HG02798 (cell line): ENCODE measurements at regions not wholly inside any gene's neighbourhood (a gene's known extent, or its start where the extent isn't known, plus 50 kb on each side); places are given as distances from the start of the nearest gene placed in this dataset.
"Not testable (repeated sequence)": the region's sequence is repeated elsewhere in the genome, so short reads cannot be mapped to it uniquely, and the experiment has no call there.

ENCODE experiments used
- ATAC-seq: cut with Tn5 transposase; IDR thresholded peaks from one replicate; pipeline ENCODE4 v1.9.1; 2021; ENCODE audit warnings: mild to moderate bottlenecking; ENCODE audit not compliant: unreplicated experiment, poor library complexity

DNA sequence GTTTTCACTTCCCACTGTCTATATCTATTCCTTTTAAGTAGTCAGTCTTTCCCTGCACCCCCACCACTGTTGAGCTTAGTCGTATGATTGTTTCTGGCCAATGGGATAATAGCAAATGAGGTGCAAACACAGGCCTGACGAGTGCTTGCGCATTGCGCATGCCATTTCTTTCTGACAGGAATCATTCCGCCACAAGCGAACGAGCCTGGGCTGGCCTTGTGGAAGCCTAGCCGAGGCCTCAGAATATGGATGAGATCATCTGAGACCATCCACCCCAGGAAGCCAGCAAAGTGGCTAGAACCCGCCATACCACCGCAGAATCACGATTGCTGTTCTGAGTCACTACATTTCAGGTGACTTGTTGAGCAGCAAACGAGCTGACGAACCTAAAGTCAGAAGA, 52.2 kb upstream of the PRL start:
- no peak for ATAC-seq

DNA sequence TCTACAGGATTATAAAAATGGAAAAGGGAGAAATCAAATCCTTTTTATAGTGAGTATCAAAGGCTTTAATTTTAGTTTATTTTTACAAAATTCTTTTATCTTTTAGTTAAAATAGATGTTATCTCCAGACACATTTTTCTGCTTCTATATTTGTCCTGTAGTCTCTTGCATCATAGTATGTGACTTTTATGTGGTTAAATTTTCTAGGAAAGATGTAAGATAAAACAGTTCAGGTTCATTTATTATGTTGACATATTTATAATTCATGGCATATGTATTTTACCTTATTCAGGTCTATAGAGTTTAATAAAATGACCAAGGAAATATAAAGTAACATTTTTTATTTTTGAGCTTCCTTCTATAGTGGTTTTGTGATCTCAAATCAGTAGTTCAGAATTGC, 52.7 kb upstream of the PRL start:
- no peak for ATAC-seq

GRCh38 chr6:22350109-22350508, 53.3 kb upstream of the PRL start:
- ATAC-seq: no peak

GRCh38 chr6:22353101-22353500, 56.3 kb upstream of the PRL start:
- ATAC-seq: no peak

GRCh38 chr6:22356362-22356940, 59.6 kb upstream of the PRL start:
- no peak for ATAC-seq

- ATAC-seq: no peak
Observed at GRCh38 chr6:22357724-22358189, 60.9 kb upstream of the PRL start.

GRCh38 chr6:22361576-22361975, 64.7 kb upstream of the PRL start:
- no peak for ATAC-seq

DNA sequence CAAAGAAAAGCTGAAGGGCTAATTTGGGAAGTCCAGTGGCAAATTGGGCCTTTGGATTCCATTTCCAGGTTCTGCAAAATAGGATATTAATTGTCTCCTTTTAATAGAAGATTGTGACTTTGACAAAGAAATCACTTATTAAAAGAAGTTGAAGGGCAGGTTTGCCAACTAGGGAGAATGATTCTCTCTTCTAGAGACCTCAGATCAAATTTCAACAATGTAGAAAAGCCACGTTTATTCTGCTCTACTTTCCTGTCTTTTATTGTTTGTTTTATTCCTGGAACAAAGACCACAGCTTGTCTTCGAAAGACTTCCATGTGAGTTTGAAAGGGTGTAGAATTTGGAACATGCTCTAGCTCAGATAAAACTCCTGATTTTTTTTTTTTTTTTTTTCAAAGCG, 65.5 kb upstream of the PRL start:
- ATAC-seq: no peak

DNA sequence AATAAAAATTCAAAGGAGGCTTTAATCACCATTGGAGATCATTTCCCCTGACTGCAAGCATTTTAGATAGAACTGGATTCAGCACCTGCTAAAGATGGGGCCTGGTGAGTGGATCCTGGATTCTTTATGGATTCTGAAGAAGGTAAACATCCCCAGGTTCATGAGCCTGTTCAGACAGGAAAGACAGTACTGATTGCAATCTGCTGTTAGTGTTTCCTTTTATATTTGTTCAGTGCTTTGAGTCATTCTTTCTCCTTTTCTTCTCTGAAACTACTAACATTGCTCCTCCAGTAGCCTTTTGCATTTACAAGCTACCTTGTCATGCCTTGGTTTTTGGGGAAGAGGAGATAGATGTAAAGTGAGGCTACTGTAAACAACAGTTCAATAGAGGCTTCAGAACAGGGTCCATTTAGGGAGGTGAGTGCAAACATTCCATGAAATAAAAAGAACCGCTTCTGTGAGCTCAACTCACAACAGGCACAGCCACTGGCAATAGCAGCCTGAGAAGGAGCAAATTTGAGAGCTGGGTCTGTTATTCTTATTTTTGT, 66.4 kb upstream of the PRL start:
- no peak for ATAC-seq

GRCh38 chr6:22363714-22364239, 66.9 kb upstream of the PRL start:
- no peak for ATAC-seq

GRCh38 chr6:22364306-22364705, 67.5 kb upstream of the PRL start:
- ATAC-seq: no peak

DNA sequence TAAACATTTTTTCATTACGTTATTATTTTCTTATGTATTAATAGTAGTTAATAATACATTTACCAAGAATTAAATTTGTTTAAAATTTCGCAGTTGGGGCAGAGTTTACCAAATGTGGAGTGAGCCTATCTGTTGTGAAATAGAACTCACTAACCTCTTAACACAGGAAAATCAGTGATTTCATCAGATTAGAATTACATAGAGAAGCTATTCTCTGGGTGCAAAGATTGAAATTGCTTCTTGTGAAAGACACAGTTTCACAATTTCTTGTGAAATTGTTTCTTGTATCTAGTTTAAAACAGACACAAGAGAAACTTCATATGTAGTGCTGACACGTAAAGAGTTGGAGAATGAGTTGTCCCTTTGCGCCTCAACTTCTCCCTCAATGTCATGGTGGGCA, 69.4 kb upstream of the PRL start:
- no peak for ATAC-seq

DNA sequence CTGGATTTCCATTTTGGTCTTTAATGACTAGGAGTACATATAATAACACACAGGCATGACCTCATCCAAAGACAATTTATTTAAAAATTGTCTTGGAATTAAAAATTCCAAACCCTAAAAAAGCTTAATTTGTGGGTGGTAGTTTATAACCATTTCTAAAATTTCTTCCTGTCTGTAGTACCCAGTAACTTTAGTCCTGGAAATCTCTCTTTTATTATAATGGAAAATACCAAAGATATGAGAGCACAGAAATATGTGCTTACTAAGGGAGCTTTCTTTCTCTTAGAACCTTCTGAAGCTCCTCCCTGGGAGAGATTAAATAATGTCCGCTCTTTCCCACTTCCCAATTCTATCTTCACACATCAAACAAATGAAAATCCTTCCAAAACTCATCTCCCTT, 70.5 kb upstream of the PRL start:
- no peak for ATAC-seq

- ATAC-seq: no peak
Observed at GRCh38 chr6:22368794-22369193, 72.0 kb upstream of the PRL start.

DNA sequence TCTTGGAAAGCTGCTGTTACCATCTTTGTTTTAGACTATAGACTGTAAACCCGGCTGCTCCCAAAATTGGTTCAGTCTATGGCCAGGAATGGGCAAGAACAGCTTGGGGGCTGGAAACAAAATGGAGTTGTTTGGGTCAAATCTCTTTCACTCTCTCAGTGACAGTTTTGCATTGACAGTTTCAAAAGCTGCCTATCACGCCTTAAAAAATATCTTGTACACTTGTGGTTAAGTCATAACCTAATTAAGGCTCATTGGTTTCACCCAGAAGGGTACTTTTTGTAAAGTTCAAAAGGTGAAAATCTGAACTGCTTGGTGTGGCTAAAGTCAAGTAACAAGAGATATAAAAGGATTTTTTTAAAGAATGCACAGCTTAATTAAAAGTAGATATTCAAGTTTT, 76.1 kb upstream of the PRL start:
- ATAC-seq: peak; percentile 90

DNA sequence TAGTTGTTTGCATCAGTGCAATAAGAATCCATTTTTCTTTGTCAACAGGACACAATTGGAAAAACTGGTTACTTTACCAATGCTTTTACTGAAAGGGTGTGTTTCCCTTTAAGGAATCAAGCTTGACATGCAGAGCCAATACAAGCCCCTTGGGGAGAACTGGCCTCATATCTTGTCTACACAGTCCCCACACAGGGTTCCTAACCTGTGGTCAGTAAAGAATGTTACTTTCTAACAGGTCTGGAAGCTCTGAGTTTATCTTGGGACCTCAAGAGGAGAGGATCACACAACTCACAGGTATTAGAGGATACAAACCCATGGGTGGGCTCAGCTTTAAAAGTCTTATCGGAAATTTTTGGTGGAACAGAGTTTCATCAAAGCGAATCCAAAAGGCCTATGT, 78.1 kb upstream of the PRL start:
- ATAC-seq: not testable (repeated sequence)

DNA sequence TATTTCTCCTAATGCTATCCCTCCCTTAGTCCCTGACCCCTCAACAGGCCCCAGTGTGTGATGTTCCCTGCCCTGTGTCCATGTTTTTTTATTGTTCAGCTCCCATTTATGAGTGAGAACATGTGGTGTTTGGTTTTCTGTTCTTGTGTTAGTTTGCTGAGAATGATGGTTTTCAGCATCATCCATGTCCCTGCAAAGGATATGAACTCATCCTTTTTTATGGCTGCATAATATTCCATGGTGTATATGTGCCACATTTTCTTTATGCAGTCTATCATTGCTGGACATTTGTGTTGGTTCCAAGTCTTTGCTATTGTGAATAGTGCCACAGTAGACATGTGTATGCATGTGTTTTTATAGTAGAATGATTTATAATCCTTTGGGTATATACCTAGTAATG, 79.5 kb upstream of the PRL start:
- not testable (repeated sequence) for ATAC-seq

DNA sequence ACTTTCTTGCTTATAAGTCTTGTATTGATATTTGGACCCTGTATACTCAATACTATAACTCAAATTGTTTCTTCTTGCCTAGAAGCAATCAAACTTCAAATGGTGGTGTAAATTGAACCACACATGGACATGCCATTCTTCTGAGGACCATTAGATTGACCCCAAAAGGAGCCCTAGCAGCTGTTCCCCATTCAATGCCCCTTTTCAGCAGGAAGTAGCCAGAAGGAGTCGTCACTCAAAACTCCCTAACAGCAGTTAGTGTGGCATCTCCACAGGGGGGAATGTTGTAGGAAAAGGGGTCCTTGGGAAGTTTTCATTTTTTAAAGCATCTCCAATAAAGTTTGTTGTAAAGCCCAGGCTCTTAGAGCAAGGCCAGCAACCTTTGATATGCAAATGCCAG, 81.7 kb upstream of the PRL start:
- ATAC-seq: not testable (repeated sequence)

DNA sequence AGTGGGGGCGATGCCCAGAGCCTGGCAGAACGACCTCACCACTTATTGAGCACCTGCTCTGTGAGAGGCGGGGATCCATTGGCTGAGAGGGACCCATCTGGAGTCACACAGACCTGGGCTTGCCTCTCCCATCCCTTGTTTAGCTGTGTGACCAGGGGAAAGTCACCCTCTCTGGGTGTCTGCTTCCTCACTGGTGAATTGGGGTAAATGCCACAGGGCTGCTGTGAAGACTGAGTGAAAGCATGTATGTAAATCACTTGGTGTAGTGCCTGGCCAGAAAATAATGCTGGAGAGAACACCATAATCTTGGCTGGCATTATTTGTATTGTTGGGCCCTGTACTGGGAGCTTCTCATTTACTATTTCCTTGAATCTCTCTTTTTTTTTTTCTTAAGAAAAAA, 83.4 kb upstream of the PRL start:
- no peak for ATAC-seq

- no peak for ATAC-seq
Observed at GRCh38 chr6:22381845-22382544, 85.2 kb upstream of the PRL start.

DNA sequence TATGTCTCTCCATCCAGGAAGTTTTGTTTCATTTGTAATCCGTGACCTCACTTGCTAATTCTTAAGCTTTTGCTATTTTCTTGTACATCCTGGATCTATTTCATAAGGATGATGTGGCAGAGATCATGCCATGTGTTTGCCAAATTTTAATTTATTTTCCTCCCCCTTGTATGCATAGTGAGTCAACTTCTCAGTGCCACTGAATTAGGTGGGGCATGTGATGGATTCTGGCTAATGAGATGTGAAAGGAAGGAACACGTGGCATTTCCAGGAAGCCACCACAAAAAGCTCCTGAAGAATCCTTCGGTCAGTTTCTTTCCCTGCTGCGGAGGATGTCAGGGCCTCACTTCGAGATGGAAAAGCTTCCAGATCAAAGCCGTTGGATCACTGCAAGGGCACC, 86.2 kb upstream of the PRL start:
- no peak for ATAC-seq

DNA sequence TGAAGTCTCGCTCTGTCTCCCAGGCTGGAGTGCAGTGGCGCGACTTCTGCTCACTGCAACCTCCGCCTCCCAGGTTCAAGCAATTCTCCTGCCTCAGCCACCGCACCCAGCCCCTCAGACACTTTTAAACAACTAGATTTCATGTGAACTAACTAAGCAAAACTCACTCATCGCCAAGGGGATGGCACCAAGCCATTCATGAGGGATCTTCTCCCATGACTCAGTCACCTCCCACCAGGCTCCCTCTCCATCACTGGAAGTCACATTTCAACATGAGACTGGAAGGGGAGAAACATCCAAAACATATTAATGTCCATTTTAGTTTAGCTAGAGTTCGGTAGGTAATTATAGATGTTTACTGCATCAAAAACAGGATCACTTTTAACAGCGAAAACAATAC, 95.9 kb upstream of the PRL start:
- ATAC-seq: no peak
